PC-3 (cell line): ENCODE measurements at regions not wholly inside any gene's neighbourhood (a gene's known extent, or its start where the extent isn't known, plus 50 kb on each side); places are given as distances from the start of the nearest gene placed in this dataset.

Experiments used
- CTCF ChIP-seq: fragments of 300-600 bp; sonication (generic); conservative IDR thresholded peaks from 2 replicates; pipeline ENCODE4 v1.5.1; 2017; ENCODE audit warnings: antibody characterized with exemption, low read depth, mild to moderate bottlenecking, low read length
- EZH2 ChIP-seq: fragments of 300-600 bp; sonication (generic); IDR thresholded peaks from one replicate; pipeline ENCODE4 v1.6.1; 2017; ENCODE audit warnings: antibody characterized with exemption, mild to moderate bottlenecking, low read length; ENCODE audit not compliant: unreplicated experiment
- EZH2phosphoT487 ChIP-seq: fragments of 300-600 bp; sonication (generic); IDR thresholded peaks from 2 replicates; pipeline ENCODE4 v1.6.1; 2018; ENCODE audit warnings: mild to moderate bottlenecking, antibody characterized with exemption, low read length, borderline replicate concordance

DNA sequence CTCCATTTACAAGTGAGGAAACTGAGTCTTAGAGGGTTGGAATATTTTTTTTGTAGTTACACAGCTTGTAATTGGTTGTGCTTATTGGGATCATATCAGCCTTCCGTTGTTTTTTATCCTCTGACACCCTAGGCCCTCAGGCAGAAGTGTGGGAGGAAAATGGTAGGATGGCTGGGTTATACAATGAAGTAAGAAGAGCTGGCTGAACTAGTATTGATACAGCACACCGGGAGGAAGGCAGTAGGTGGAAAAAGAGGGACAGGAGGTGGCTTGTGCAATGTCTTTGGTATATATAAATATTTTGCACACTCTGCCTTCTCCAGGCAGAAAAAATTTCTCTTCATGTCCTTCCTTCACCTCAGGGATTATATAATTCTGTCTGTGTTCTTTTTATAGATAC lies 214.3 kb upstream of the SGO1 start:
- TF ChIP-seq CTCF (no peak), EZH2phosphoT487 (no peak), EZH2 (no peak)
